Neural progenitor cell (in vitro differentiated cells): ENCODE measurements at regions not wholly inside any gene's neighbourhood (a gene's known extent, or its start where the extent isn't known, plus 50 kb on each side); places are given as distances from the start of the nearest gene placed in this dataset.

Source experiments
- DNase-seq: peaks from one replicate; pipeline ENCODE4 v3.0.0-alpha.2; 2016; ENCODE audit warnings: low spot score
- H2AFZ ChIP-seq: fragments of 200-600 bp; sonication (generic); replicated peaks from 2 replicates; pipeline ENCODE4 v1.6.1; 2016; ENCODE audit warnings: antibody characterized with exemption
- H3F3A ChIP-seq: fragments of 200-600 bp; sonication (generic); 2 replicates; pipeline ENCODE4 v1.6.1; 2016; ENCODE audit warnings: antibody characterized with exemption, low read depth
- H3K27ac ChIP-seq: fragments of 200-600 bp; sonication (generic); 2 replicates; pipeline ENCODE4 v1.5.1; 2016; ENCODE audit warnings: mild to moderate bottlenecking
- H3K27me3 ChIP-seq: fragments of 200-600 bp; sonication (generic); 2 replicates; pipeline ENCODE4 v1.6.1; 2016; ENCODE audit warnings: mild to moderate bottlenecking, moderate library complexity
- H3K36me3 ChIP-seq: fragments of 200-600 bp; sonication (generic); 2 replicates; pipeline ENCODE4 v1.5.1; 2016
- H3K4me1 ChIP-seq: fragments of 200-600 bp; sonication (generic); 2 replicates; pipeline ENCODE4 v1.6.1; 2016; ENCODE audit warnings: mixed run types
- H3K4me2 ChIP-seq: fragments of 200-600 bp; sonication (generic); 2 replicates; pipeline ENCODE4 v1.6.1; 2016
- H3K4me3 ChIP-seq: fragments of 200-600 bp; sonication (generic); 2 replicates; pipeline ENCODE4 v1.5.1; 2016
- H3K79me2 ChIP-seq: fragments of 200-600 bp; sonication (generic); 2 replicates; pipeline ENCODE4 v1.6.1; 2016; ENCODE audit warnings: low read depth
- H3K9ac ChIP-seq: fragments of 200-600 bp; sonication (generic); 2 replicates; pipeline ENCODE4 v1.6.1; 2016
- H3K9me3 ChIP-seq: fragments of 200-600 bp; sonication (generic); 2 replicates; pipeline ENCODE4 v1.5.1; 2016; ENCODE audit warnings: low read depth
- H4K20me1 ChIP-seq: fragments of 200-600 bp; sonication (generic); 2 replicates; pipeline ENCODE4 v1.6.1; 2016; ENCODE audit warnings: low read depth
- H3K27ac Mint-ChIP-seq: 3 replicates; pipeline ENCODE4 v1.8.0; 2021; ENCODE audit warnings: mixed read lengths
- H3K27me3 Mint-ChIP-seq: 2 replicates; pipeline ENCODE4 v1.8.0; 2022; ENCODE audit warnings: low read depth, mild to moderate bottlenecking, inconsistent platforms, moderate library complexity, mixed read lengths; ENCODE audit not compliant: insufficient read depth
- H3K36me3 Mint-ChIP-seq: 3 replicates; pipeline ENCODE4 v1.8.0; 2021; ENCODE audit warnings: mixed read lengths
- H3K4me1 Mint-ChIP-seq: 3 replicates; pipeline ENCODE4 v1.8.0; 2021; ENCODE audit warnings: mixed read lengths
- H3K4me3 Mint-ChIP-seq: 3 replicates; pipeline ENCODE4 v1.8.0; 2021; ENCODE audit warnings: mild to moderate bottlenecking, moderate library complexity, mixed read lengths
- H3K9me3 Mint-ChIP-seq: 3 replicates; pipeline ENCODE4 v1.8.0; 2020; ENCODE audit warnings: mixed read lengths
- CTCF ChIP-seq: fragments of 200-600 bp; sonication (generic); IDR thresholded peaks from 2 replicates; pipeline ENCODE4 v1.5.1; 2017; ENCODE audit warnings: antibody characterized with exemption, mild to moderate bottlenecking
- EZH2 ChIP-seq: fragments of 200-600 bp; sonication (generic); IDR thresholded peaks from 2 replicates; pipeline ENCODE4 v1.6.1; 2017; ENCODE audit warnings: antibody characterized with exemption, mild to moderate bottlenecking, moderate library complexity
- EZH2phosphoT487 ChIP-seq: fragments of 200-600 bp; sonication (generic); IDR thresholded peaks from 2 replicates; pipeline ENCODE4 v1.6.1; 2017; ENCODE audit warnings: antibody characterized with exemption

GRCh38 chr5:103422756-103423155 is 139.8 kb downstream of the NUDT12 start:
- no peaks in the 10 kb centered on the region for H3K79me2 ChIP-seq

GRCh38 chr5:103414604-103415003 is 148.0 kb downstream of the NUDT12 start:
- Histone ChIP-seq H3K4me1 (no peaks in the 10 kb centered on the region), H3K4me2 (no peak overlapping the region), H3K9ac (no peak overlapping the region), H3K4me3 (no peak overlapping the region), H3K9me3 (no peaks in the 10 kb centered on the region), H3F3A (no peaks in the 10 kb centered on the region), H4K20me1 (no peaks in the 10 kb centered on the region), H3K27me3 (no peaks in the 10 kb centered on the region), H3K27ac (no peak overlapping the region), H2AFZ (peak overlapping the region; percentile 18), H3K79me2 (no peaks in the 10 kb centered on the region), H3K36me3 (no peaks in the 10 kb centered on the region)
- H3K4me1 Mint-ChIP-seq, result peaks cover 11% of the 10 kb centered on the region
- H3K4me3 Mint-ChIP-seq, result no peak overlapping the region
- DNase-seq, result no peak
- TF ChIP-seq EZH2phosphoT487 (no peak), CTCF (no peak), EZH2 (no peak)
- no peaks in the 10 kb centered on the region for H3K36me3 Mint-ChIP-seq
- H3K27me3 Mint-ChIP-seq, result peaks cover 2% of the 10 kb centered on the region
- no peak overlapping the region for H3K27ac Mint-ChIP-seq
- no peaks in the 10 kb centered on the region for H3K9me3 Mint-ChIP-seq

More at GRCh38 chr5:103422756-103423155, 139.8 kb downstream of the NUDT12 start:
- Histone ChIP-seq H3K27ac (no peak overlapping the region), H3K4me3 (no peak overlapping the region), H3K36me3 (no peaks in the 10 kb centered on the region), H3K9me3 (no peaks in the 10 kb centered on the region), H3F3A (no peaks in the 10 kb centered on the region), H2AFZ (no peak overlapping the region), H3K4me1 (no peaks in the 10 kb centered on the region), H3K27me3 (no peaks in the 10 kb centered on the region), H4K20me1 (no peaks in the 10 kb centered on the region), H3K9ac (no peak overlapping the region), H3K4me2 (no peak overlapping the region)
- TF ChIP-seq CTCF (no peak), EZH2phosphoT487 (no peak), EZH2 (no peak)
- H3K36me3 Mint-ChIP-seq, result no peaks in the 10 kb centered on the region
- no peaks in the 10 kb centered on the region for H3K4me1 Mint-ChIP-seq
- H3K27me3 Mint-ChIP-seq, result no peaks in the 10 kb centered on the region
- no peak overlapping the region for H3K4me3 Mint-ChIP-seq
- no peak overlapping the region for H3K27ac Mint-ChIP-seq
- DNase-seq, result no peak
- H3K9me3 Mint-ChIP-seq, result no peaks in the 10 kb centered on the region

GRCh38 chr5:103411711-103412110 is 150.9 kb downstream of the NUDT12 start:
- Histone ChIP-seq H3K4me1 (no peaks in the 10 kb centered on the region), H3F3A (no peaks in the 10 kb centered on the region), H3K27me3 (no peaks in the 10 kb centered on the region), H3K9ac (no peak overlapping the region), H3K4me3 (no peak overlapping the region), H3K79me2 (no peaks in the 10 kb centered on the region), H3K36me3 (no peaks in the 10 kb centered on the region), H3K9me3 (no peaks in the 10 kb centered on the region), H3K27ac (no peak overlapping the region), H3K4me2 (no peak overlapping the region), H2AFZ (no peak overlapping the region), H4K20me1 (no peaks in the 10 kb centered on the region)
- Mint-ChIP-seq H3K27ac (peak overlapping the region; percentile 7), H3K4me1 (peaks cover 11% of the 10 kb centered on the region), H3K27me3 (peaks cover 4% of the 10 kb centered on the region), H3K4me3 (no peak overlapping the region), H3K9me3 (no peaks in the 10 kb centered on the region), H3K36me3 (no peaks in the 10 kb centered on the region)
- TF ChIP-seq EZH2 (no peak), EZH2phosphoT487 (no peak), CTCF (no peak)
- DNase-seq, result no peak
